Immature natural killer cell (primary cell): ENCODE measurements at regions not wholly inside any gene's neighbourhood (a gene's known extent, or its start where the extent isn't known, plus 50 kb on each side); places are given as distances from the start of the nearest gene placed in this dataset.
"Not testable (repeated sequence)": the region's sequence is repeated elsewhere in the genome, so short reads cannot be mapped to it uniquely, and the experiment has no call there.

Source experiments
- DNase-seq, 3 donors: peaks; one replicate each; pipeline ENCODE4 v3.0.0; 2022; ENCODE audit warnings: mixed read lengths in 1 of 3
- H3K27ac Mint-ChIP-seq, 6 donors: one replicate each; pipeline ENCODE4 v1.8.0; 2020; ENCODE audit warnings: mixed read lengths in 6 of 6, mild to moderate bottlenecking in 5 of 6, inconsistent platforms in 4 of 6, moderate library complexity in 3 of 6
- H3K27me3 Mint-ChIP-seq, 3 donors: one replicate each; pipeline ENCODE4 v1.8.0; 2020 to 2021; ENCODE audit warnings: low read depth in 3 of 3, mild to moderate bottlenecking in 3 of 3, mixed read lengths in 3 of 3, moderate library complexity in 3 of 3, inconsistent platforms in 1 of 3
- H3K36me3 Mint-ChIP-seq, 3 donors: one replicate each; pipeline ENCODE4 v1.8.0; 2020; ENCODE audit warnings: mixed read lengths in 3 of 3, inconsistent platforms in 2 of 3, mild to moderate bottlenecking in 2 of 3
- H3K4me1 Mint-ChIP-seq, 2 donors: one replicate each; pipeline ENCODE4 v1.8.0; 2020; ENCODE audit warnings: inconsistent platforms in 2 of 2, mild to moderate bottlenecking in 2 of 2, mixed read lengths in 2 of 2, moderate library complexity in 1 of 2
- H3K4me3 Mint-ChIP-seq, 5 donors: one replicate each; pipeline ENCODE4 v1.8.0; 2020; ENCODE audit warnings: mild to moderate bottlenecking in 5 of 5, mixed read lengths in 5 of 5, inconsistent platforms in 3 of 5, moderate library complexity in 3 of 5
- H3K9me3 Mint-ChIP-seq, 6 donors: one replicate each; pipeline ENCODE4 v1.8.0; 2020; ENCODE audit warnings: mild to moderate bottlenecking in 6 of 6, mixed read lengths in 6 of 6, inconsistent platforms in 4 of 6, moderate library complexity in 3 of 6

DNA sequence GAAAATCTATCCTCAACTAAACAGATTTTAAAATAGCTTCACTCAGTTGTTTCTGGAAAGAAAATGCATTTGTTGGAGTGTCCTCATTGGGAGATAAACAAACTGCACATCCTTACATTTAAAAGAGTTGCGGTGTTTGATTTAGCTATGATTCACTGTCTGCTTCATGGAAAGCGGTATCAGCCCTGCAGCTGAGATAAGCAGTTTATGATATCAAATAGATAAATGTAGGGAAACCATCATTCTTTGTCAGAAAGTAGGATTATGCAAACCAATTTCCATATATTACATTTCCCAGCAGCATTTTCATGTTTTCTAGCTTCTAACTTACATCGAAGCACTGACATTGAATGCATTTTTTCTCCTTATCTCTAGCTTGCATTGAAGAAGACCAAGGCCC is 698.9 kb downstream of the DIPK2A start:
- H3K27ac Mint-ChIP-seq = no peak overlapping the region
- peaks cover 8 to 19% (median 14%) of the 10 kb centered on the region in 6 donors for H3K9me3 Mint-ChIP-seq
- no peak for DNase-seq
- H3K36me3 Mint-ChIP-seq = no peaks in the 10 kb centered on the region
- H3K27me3 Mint-ChIP-seq = no peaks in the 10 kb centered on the region
- no peak overlapping the region for H3K4me3 Mint-ChIP-seq
- no peaks in the 10 kb centered on the region for H3K4me1 Mint-ChIP-seq

- DNase-seq = no peak
- H3K4me1 Mint-ChIP-seq = no peaks in the 10 kb centered on the region
- H3K27me3 Mint-ChIP-seq = no peaks in the 10 kb centered on the region
- H3K9me3 Mint-ChIP-seq = peaks cover 0 to 13% (median 5%) of the 10 kb centered on the region in 6 donors
- no peaks in the 10 kb centered on the region for H3K36me3 Mint-ChIP-seq
- H3K27ac Mint-ChIP-seq = no peak overlapping the region
- no peak overlapping the region for H3K4me3 Mint-ChIP-seq
These were observed 705.5 kb downstream of the DIPK2A start for GRCh38 chr3:144677103-144677502.

DNA sequence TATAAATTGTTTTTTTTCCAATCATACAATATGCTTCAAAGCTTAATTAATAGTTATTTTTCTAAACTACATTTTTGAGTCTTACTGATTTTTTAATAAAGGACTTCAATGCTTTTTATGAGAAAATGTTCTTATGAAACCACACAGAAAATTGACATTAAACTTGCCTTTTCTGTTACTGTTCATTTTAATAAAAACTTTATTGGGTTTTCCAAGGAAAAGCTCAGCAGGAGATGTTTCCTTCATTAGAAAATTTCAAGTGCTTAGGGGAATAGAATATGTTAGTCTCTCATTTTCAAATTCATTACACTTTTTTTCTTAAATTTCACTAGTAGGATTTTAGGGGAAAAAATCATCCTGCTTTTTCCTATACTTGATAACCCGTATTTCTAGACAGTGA is 711.4 kb downstream of the DIPK2A start:
- H3K9me3 Mint-ChIP-seq = peaks cover 0 to 15% (median 2%) of the 10 kb centered on the region in 6 donors
- H3K27me3 Mint-ChIP-seq = no peaks in the 10 kb centered on the region
- H3K4me3 Mint-ChIP-seq = no peak overlapping the region
- no peak for DNase-seq
- H3K4me1 Mint-ChIP-seq = no peaks in the 10 kb centered on the region
- no peak overlapping the region for H3K27ac Mint-ChIP-seq
- no peaks in the 10 kb centered on the region for H3K36me3 Mint-ChIP-seq

GRCh38 chr3:144687862-144688261 is 716.2 kb downstream of the DIPK2A start:
- Mint-ChIP-seq H3K9me3 (peaks cover 1 to 19% (median 5%) of the 10 kb centered on the region in 6 donors), H3K4me3 (no peak overlapping the region), H3K27me3 (no peaks in the 10 kb centered on the region), H3K36me3 (no peaks in the 10 kb centered on the region), H3K4me1 (no peaks in the 10 kb centered on the region), H3K27ac (no peak overlapping the region)
- no peak for DNase-seq

- Mint-ChIP-seq H3K4me3 (no peak overlapping the region), H3K4me1 (no peaks in the 10 kb centered on the region), H3K27me3 (no peaks in the 10 kb centered on the region), H3K36me3 (no peaks in the 10 kb centered on the region), H3K9me3 (peaks cover 1 to 20% (median 7%) of the 10 kb centered on the region in 6 donors), H3K27ac (no peak overlapping the region)
- no peak for DNase-seq
These were observed 720.9 kb downstream of the DIPK2A start for GRCh38 chr3:144692488-144692887.

DNA sequence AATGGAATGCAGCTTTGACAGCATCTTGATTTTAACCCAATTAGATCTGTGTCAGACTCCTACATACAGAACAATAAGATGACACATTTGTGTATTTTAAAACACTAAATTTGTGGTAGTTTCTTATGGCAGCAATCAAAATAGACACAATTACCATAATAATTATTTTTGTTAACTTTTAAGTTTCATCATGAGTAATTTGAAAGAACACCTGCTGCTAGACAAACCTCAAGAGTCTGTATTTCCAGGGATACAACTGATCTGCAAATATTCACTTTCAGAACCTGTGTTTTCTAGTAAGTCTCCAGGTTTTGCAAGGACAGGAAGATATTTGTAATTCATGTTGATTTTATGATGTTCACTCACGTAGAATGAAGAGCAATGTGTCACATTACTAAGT is 736.8 kb downstream of the DIPK2A start:
- no peaks in the 10 kb centered on the region for H3K27me3 Mint-ChIP-seq
- no peak for DNase-seq
- H3K36me3 Mint-ChIP-seq = peaks cover 0 to 3% (median 0%) of the 10 kb centered on the region in 3 donors
- peaks cover 3 to 22% (median 9%) of the 10 kb centered on the region in 6 donors for H3K9me3 Mint-ChIP-seq
- H3K4me3 Mint-ChIP-seq = no peak overlapping the region
- H3K4me1 Mint-ChIP-seq = no peaks in the 10 kb centered on the region
- H3K27ac Mint-ChIP-seq = no peak overlapping the region

DNA sequence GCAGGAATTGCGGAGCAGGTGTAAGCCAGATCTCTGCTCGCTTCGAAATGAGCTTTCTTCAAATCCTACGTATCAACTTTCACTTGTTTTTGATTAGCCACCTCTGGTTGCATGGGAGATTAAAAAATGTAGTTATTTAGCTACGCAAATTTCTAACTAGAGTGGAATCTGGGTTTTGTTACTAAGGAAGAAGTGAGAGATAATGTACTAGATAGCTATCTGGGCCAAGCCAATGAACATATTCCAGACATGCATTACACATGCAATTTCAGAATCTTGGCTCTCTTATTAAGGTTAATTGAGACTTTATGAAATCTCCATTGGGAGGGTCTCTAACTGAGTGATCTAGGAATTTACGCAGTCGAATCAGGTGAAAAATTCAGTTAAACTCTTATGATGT is 765.7 kb downstream of the DIPK2A start:
- H3K27ac Mint-ChIP-seq = no peak overlapping the region
- no peak overlapping the region for H3K4me3 Mint-ChIP-seq
- H3K27me3 Mint-ChIP-seq = no peaks in the 10 kb centered on the region
- DNase-seq = no peak
- H3K9me3 Mint-ChIP-seq = peaks cover 0 to 9% (median 1%) of the 10 kb centered on the region in 6 donors
- no peaks in the 10 kb centered on the region for H3K36me3 Mint-ChIP-seq
- H3K4me1 Mint-ChIP-seq = no peaks in the 10 kb centered on the region

GRCh38 chr3:144743225-144743668 is 771.6 kb downstream of the DIPK2A start:
- H3K4me1 Mint-ChIP-seq = no peaks in the 10 kb centered on the region
- no peak overlapping the region for H3K4me3 Mint-ChIP-seq
- peaks cover 0 to 22% (median 3%) of the 10 kb centered on the region in 6 donors for H3K9me3 Mint-ChIP-seq
- no peak overlapping the region for H3K27ac Mint-ChIP-seq
- DNase-seq = no peak
- H3K27me3 Mint-ChIP-seq = peaks cover 0 to 2% (median 0%) of the 10 kb centered on the region in 3 donors
- H3K36me3 Mint-ChIP-seq = no peaks in the 10 kb centered on the region

GRCh38 chr3:144744473-144744872 is 772.9 kb downstream of the DIPK2A start:
- no peak for DNase-seq
- no peaks in the 10 kb centered on the region for H3K4me1 Mint-ChIP-seq
- H3K36me3 Mint-ChIP-seq = no peaks in the 10 kb centered on the region
- no peak overlapping the region for H3K4me3 Mint-ChIP-seq
- H3K9me3 Mint-ChIP-seq = peaks cover 0 to 22% (median 3%) of the 10 kb centered on the region in 6 donors
- H3K27me3 Mint-ChIP-seq = peaks cover 0 to 2% (median 0%) of the 10 kb centered on the region in 3 donors
- no peak overlapping the region for H3K27ac Mint-ChIP-seq

DNA sequence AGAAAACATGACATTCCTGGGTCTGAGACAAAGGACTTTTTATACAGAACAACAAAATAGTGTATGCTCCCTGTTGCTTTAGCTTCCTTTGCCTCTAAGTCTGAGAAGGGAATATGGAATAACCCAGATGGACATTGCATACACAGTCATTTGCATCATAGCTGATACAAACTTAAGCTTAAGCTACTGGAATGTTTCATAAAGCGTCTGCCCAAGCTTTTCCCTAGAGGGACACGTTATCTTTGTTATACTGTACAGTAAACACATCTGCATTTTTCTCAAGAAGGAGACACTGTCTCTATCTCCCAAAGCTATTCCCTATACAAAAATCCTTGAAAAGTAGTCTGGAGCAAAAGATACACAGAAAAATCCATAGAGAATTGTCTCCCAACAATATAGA is 775.0 kb downstream of the DIPK2A start:
- peaks cover 0 to 22% (median 3%) of the 10 kb centered on the region in 6 donors for H3K9me3 Mint-ChIP-seq
- DNase-seq = no peak
- H3K27me3 Mint-ChIP-seq = peaks cover 0 to 2% (median 0%) of the 10 kb centered on the region in 3 donors
- H3K4me1 Mint-ChIP-seq = no peaks in the 10 kb centered on the region
- no peak overlapping the region for H3K27ac Mint-ChIP-seq
- H3K4me3 Mint-ChIP-seq = no peak overlapping the region
- H3K36me3 Mint-ChIP-seq = no peaks in the 10 kb centered on the region

GRCh38 chr3:144749536-144750253 is 778.1 kb downstream of the DIPK2A start:
- not testable (repeated sequence) for H3K27me3 Mint-ChIP-seq, DNase-seq, H3K27ac Mint-ChIP-seq, H3K36me3 Mint-ChIP-seq, H3K4me1 Mint-ChIP-seq, H3K4me3 Mint-ChIP-seq
- H3K9me3 Mint-ChIP-seq = peaks cover 0 to 11% (median 3%) of the 10 kb centered on the region in 6 donors

GRCh38 chr3:144754076-144754783 is 782.6 kb downstream of the DIPK2A start:
- Mint-ChIP-seq H3K4me3 (no peak overlapping the region), H3K9me3 (peaks cover 0 to 14% (median 4%) of the 10 kb centered on the region in 6 donors), H3K27ac (no peak overlapping the region), H3K36me3 (no peaks in the 10 kb centered on the region), H3K4me1 (no peaks in the 10 kb centered on the region), H3K27me3 (peaks cover 0 to 2% (median 0%) of the 10 kb centered on the region in 3 donors)
- DNase-seq = no peak

GRCh38 chr3:144756704-144757440 is 785.2 kb downstream of the DIPK2A start:
- no peaks in the 10 kb centered on the region for H3K36me3 Mint-ChIP-seq
- H3K4me3 Mint-ChIP-seq = no peak overlapping the region
- no peak overlapping the region for H3K27ac Mint-ChIP-seq
- peaks cover 0 to 16% (median 4%) of the 10 kb centered on the region in 6 donors for H3K9me3 Mint-ChIP-seq
- H3K27me3 Mint-ChIP-seq = peaks cover 0 to 2% (median 0%) of the 10 kb centered on the region in 3 donors
- no peak for DNase-seq
- no peaks in the 10 kb centered on the region for H3K4me1 Mint-ChIP-seq

GRCh38 chr3:144760831-144761230 is 789.2 kb downstream of the DIPK2A start:
- H3K36me3 Mint-ChIP-seq = no peaks in the 10 kb centered on the region
- no peak overlapping the region for H3K4me3 Mint-ChIP-seq
- no peak for DNase-seq
- peaks cover 0 to 10% (median 3%) of the 10 kb centered on the region in 6 donors for H3K9me3 Mint-ChIP-seq
- peaks cover 0 to 3% (median 0%) of the 10 kb centered on the region in 3 donors for H3K27me3 Mint-ChIP-seq
- H3K27ac Mint-ChIP-seq = no peak overlapping the region
- no peaks in the 10 kb centered on the region for H3K4me1 Mint-ChIP-seq
